Duodenal mucosa (tissue), 2 donors: ENCODE measurements at regions not wholly inside any gene's neighbourhood (a gene's known extent, or its start where the extent isn't known, plus 50 kb on each side); places are given as distances from the start of the nearest gene placed in this dataset.

ENCODE experiments used
- H3K27ac ChIP-seq: one replicate; pipeline ENCODE4 v1.7.0; 2013; ENCODE audit warnings: low read depth, low read length
- H3K27me3 ChIP-seq, 2 donors: one replicate each; pipeline ENCODE4 v1.7.0; 2013; ENCODE audit warnings: low read length in 2 of 2, control low read depth in 1 of 2; ENCODE audit not compliant: insufficient read depth in 2 of 2, control insufficient read depth in 1 of 2
- H3K36me3 ChIP-seq, 2 donors: one replicate each; pipeline ENCODE4 v1.7.0; 2013; ENCODE audit warnings: low read length in 2 of 2, control low read depth in 1 of 2; ENCODE audit not compliant: insufficient read depth in 2 of 2, control insufficient read depth in 1 of 2
- H3K4me1 ChIP-seq, 2 donors: one replicate each; pipeline ENCODE4 v1.7.0; 2013; ENCODE audit warnings: low read length in 2 of 2, control low read depth in 1 of 2; ENCODE audit not compliant: insufficient read depth in 2 of 2, control insufficient read depth in 1 of 2
- H3K4me3 ChIP-seq, 2 donors: one replicate each; pipeline ENCODE4 v1.7.0; 2013; ENCODE audit warnings: low read length in 2 of 2, low read depth in 1 of 2
- H3K9ac ChIP-seq, 2 donors: one replicate each; pipeline ENCODE4 v1.7.0; 2013; ENCODE audit warnings: low read length in 2 of 2, low read depth in 1 of 2
- H3K9me3 ChIP-seq, 2 donors: one replicate each; pipeline ENCODE4 v1.7.0; 2013; ENCODE audit warnings: low read length in 2 of 2, control low read depth in 1 of 2; ENCODE audit not compliant: control insufficient read depth in 1 of 2

DNA sequence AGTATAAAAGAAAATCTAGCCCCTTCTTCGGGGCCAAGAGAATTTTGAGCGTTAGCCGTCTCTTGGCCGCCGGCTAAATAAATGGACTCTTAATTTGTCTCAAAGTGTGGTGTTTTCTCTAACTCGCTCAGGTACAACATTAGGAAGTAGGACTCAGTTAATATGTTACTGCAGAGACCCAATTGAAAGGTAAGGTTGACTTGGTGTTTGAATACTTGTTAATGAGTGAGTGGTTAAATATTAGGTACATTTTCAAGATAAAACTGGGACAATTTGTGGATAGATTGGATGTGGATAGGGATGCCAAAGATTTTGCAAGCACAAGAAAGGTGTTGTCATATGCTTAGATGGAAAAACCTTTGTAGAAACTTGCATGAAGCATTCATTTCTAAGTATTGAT lies 1177.3 kb upstream of the CDH18 start:
- H3K9me3 ChIP-seq: peaks cover 2 to 3% of the 10 kb centered on the region in 2 donors
- H3K4me1 ChIP-seq: no peaks in the 10 kb centered on the region
- no peak overlapping the region for H3K9ac ChIP-seq
- H3K4me3 ChIP-seq: no peak overlapping the region
- H3K27ac ChIP-seq: no peak overlapping the region
- H3K27me3 ChIP-seq: no peaks in the 10 kb centered on the region
- H3K36me3 ChIP-seq: no peaks in the 10 kb centered on the region

DNA sequence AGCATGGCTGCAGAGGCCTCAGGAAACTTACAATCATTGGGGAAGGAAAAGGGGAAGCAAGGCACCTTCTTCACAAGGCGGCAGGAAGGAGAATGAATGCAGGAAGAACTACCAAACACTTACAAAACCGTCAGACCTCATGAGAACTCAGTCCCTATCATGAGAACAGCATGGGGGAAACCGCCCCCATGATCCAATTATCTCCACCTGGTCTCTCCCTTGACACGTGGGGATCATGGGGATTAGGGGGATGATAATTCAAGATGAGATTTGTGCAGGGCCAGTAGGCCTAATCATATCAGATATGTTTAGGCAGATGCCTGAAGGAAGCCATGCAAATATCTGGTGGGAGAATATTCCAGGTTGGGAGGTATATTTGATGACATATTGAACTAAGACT lies 1176.4 kb upstream of the CDH18 start:
- H3K4me3 ChIP-seq: no peak overlapping the region
- H3K36me3 ChIP-seq: no peaks in the 10 kb centered on the region
- no peaks in the 10 kb centered on the region for H3K27me3 ChIP-seq
- no peak overlapping the region for H3K27ac ChIP-seq
- no peak overlapping the region for H3K9ac ChIP-seq
- no peaks in the 10 kb centered on the region for H3K4me1 ChIP-seq
- H3K9me3 ChIP-seq: peaks cover 2 to 3% of the 10 kb centered on the region in 2 donors

DNA sequence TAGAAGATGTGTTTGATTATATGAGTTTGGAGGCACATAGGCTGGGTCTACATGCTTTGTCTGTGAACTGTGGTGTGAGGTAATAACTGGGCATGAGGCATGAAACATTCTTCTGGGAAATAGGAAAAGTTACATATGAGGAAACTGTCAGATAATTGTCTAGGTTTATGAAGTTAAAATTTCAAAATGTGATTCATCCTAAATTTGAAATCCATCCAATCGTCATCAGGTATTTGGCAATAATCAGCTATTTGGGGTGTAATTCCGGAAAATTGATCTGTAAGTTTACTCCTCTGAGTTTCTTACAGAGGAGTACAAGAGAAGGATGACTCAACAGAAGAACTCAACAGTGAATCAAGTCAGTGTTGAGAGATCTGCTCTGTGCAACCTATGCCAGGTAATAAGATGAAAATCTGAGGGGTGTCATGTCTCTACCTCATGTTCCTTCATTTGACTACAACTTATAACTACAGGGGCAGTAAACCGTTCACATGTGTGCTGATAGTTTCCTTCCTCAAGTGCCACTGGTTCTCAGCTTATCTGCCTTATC lies 1171.6 kb upstream of the CDH18 start:
- H3K36me3 ChIP-seq: no peaks in the 10 kb centered on the region
- no peaks in the 10 kb centered on the region for H3K4me1 ChIP-seq
- no peak overlapping the region for H3K27ac ChIP-seq
- no peak overlapping the region for H3K9ac ChIP-seq
- no peaks in the 10 kb centered on the region for H3K27me3 ChIP-seq
- no peak overlapping the region for H3K4me3 ChIP-seq
- peaks cover 2 to 3% of the 10 kb centered on the region in 2 donors for H3K9me3 ChIP-seq

DNA sequence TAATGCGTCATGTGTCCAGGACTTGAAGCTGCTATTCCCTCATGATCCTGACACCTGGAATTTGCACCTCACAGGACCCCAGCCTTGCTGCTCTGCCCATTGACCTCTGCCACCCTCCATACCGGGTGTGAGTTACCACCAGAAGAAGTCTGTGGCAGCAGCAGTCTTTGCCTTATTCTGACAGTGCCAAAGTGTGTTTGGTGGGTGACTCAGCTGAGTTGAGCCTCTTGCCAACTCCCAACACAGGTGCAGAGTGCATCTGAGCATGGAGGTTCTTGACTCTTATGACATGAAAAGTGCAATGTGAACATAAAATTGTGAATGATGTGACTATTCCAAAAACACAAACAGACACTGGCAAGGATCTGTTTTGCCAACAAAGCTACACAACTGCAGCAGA lies 1166.5 kb upstream of the CDH18 start:
- Histone ChIP-seq H3K27ac (no peak overlapping the region), H3K36me3 (no peaks in the 10 kb centered on the region), H3K4me1 (no peaks in the 10 kb centered on the region), H3K9ac (no peak overlapping the region), H3K27me3 (no peaks in the 10 kb centered on the region), H3K9me3 (peaks cover 2 to 5% of the 10 kb centered on the region in 2 donors), H3K4me3 (no peak overlapping the region)

DNA sequence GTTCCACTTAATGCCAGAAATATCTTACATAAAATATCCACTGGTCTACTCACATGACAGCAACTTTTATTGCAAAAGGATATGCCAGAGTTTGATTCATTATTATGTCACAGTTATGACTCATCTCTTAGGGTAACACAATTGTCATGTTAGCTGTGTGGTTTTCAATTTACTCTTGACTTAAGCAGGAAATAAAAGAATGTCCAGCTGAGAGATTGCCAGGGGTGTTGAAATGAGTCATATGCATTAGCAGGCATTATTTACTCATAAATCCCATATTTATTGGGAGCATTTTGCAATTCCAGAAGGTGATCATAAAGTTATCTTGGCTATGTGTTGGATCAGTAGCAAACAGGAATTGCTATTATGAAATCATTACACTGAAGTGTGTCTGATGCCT lies 1164.6 kb upstream of the CDH18 start:
- Histone ChIP-seq H3K36me3 (no peaks in the 10 kb centered on the region), H3K27ac (no peak overlapping the region), H3K4me3 (no peak overlapping the region), H3K9ac (no peak overlapping the region), H3K27me3 (no peaks in the 10 kb centered on the region), H3K9me3 (peaks cover 2 to 5% of the 10 kb centered on the region in 2 donors), H3K4me1 (no peaks in the 10 kb centered on the region)

DNA sequence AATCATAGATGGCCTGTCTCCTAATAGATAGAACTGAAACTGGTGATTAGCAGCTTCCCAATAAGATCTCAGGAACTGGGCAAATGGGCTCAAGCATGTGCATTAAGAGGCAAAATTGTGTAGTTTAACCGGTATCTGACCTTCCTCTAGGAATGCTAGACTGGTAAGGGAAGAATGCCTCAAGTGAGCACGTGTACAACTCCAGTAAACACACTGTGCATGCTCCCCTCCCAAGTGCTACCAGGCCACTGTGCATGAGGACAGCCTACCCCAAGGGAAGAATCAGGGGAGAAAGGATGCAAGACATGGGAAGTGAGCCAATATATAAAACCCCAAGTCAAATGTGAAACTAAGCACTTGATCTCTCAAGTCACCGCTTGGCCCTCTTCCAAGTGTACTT lies 1157.4 kb upstream of the CDH18 start:
- Histone ChIP-seq H3K4me1 (no peaks in the 10 kb centered on the region), H3K9me3 (peaks cover 4% of the 10 kb centered on the region in 2 donors), H3K27me3 (no peaks in the 10 kb centered on the region), H3K27ac (no peak overlapping the region), H3K36me3 (no peaks in the 10 kb centered on the region), H3K9ac (no peak overlapping the region), H3K4me3 (no peak overlapping the region)

DNA sequence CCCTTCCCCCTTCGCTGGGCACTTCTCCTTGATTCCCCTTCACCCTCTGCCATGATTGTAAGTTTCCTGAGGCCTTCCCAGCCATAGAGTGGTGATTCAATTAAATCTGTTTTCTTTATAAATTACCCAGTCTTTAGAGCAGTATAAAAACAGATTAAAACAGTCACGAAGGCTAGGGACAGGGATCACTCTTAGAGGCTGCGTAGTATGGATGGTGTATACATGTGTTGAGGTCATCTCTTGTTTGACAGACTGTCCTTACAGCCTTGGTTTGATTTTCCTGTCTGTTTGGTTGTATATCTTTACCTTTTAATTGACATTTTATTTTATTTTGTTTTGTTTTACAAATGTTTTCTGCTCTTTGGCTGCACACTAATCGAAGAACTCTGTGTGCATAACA lies 1155.7 kb upstream of the CDH18 start:
- Histone ChIP-seq H3K27ac (no peak overlapping the region), H3K4me1 (no peaks in the 10 kb centered on the region), H3K36me3 (no peaks in the 10 kb centered on the region), H3K9me3 (peaks cover 4 to 9% of the 10 kb centered on the region in 2 donors), H3K9ac (no peak overlapping the region), H3K27me3 (no peaks in the 10 kb centered on the region), H3K4me3 (no peak overlapping the region)

DNA sequence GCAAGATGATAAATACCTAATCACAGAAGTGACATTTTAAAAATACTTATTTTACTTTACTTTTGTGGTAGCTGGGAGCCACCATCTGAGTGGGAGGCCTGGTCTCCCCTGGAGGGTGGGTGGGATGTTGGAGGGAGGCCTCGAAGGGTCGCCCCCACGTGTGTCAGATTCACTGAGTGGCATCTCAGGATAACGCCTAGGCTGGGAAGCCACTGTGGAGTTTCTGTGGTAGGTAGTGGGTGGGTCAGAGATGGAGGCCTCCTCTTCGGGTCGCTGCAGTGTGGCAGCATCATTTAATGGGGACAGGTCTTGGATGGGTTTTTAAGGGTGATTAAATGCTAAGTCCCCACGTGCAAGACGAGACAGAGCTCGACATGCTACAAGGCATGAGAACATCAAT lies 1154.8 kb upstream of the CDH18 start:
- Histone ChIP-seq H3K9ac (no peak overlapping the region), H3K27me3 (no peaks in the 10 kb centered on the region), H3K4me3 (no peak overlapping the region), H3K4me1 (no peaks in the 10 kb centered on the region), H3K27ac (no peak overlapping the region), H3K9me3 (peaks cover 4 to 9% of the 10 kb centered on the region in 2 donors), H3K36me3 (no peaks in the 10 kb centered on the region)

DNA sequence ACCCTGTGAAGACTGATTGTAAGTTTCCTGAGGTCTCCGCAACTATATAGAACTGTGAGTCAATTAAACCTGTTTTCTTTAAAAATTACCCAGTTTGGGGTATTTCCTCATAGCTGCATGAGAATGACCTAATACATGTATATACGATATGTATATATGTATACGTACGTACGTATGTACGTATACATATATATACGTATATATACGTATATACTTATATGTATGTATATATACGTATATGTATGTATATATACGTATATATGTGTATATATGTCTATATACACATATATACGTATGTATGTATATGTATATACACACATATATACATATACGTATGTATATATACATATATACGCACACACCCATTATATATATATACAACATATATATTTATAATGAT lies 1153.0 kb upstream of the CDH18 start:
- no peaks in the 10 kb centered on the region for H3K27me3 ChIP-seq
- H3K4me3 ChIP-seq: no peak overlapping the region
- no peaks in the 10 kb centered on the region for H3K36me3 ChIP-seq
- no peaks in the 10 kb centered on the region for H3K4me1 ChIP-seq
- no peak overlapping the region for H3K9ac ChIP-seq
- peaks cover 0 to 5% of the 10 kb centered on the region in 2 donors for H3K9me3 ChIP-seq
- H3K27ac ChIP-seq: no peak overlapping the region

DNA sequence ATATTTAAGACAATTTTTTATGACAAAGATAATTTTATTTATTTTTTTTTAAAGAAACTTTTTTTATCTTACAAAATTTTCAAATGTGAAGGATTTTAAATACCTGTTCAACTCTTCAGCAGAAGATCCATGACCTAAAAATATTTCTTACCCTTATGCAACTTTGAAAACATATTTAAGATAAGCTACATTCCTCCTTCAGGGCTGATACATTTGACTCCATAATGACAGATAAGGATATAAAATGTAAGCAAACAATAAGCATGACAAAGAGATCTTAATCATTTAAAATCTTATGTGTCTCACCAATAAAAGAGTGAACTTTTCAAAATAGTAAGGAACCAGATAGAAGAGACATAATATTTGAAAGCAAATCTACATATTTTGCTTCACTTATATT lies 1138.2 kb upstream of the CDH18 start:
- Histone ChIP-seq H3K9ac (no peak overlapping the region), H3K9me3 (peaks cover 0 to 5% of the 10 kb centered on the region in 2 donors), H3K36me3 (no peaks in the 10 kb centered on the region), H3K4me1 (no peaks in the 10 kb centered on the region), H3K27ac (no peak overlapping the region), H3K4me3 (no peak overlapping the region), H3K27me3 (no peaks in the 10 kb centered on the region)
